Parathyroid adenoma (tissue), 2 donors: ENCODE measurements at regions not wholly inside any gene's neighbourhood (a gene's known extent, or its start where the extent isn't known, plus 50 kb on each side); places are given as distances from the start of the nearest gene placed in this dataset.

Experiments
- H2AFZ ChIP-seq: fragments of 300-600 bp; sonication (generic); one replicate; pipeline ENCODE4 v1.7.0; 2017; ENCODE audit warnings: antibody characterized with exemption, mild to moderate bottlenecking
- H3K27ac ChIP-seq: fragments of 300-600 bp; sonication (generic); one replicate; pipeline ENCODE4 v1.7.0; 2017
- H3K27me3 ChIP-seq: fragments of 300-600 bp; sonication (generic); one replicate; pipeline ENCODE4 v1.7.0; 2017; ENCODE audit warnings: low read length; ENCODE audit not compliant: control insufficient read depth, insufficient read depth
- H3K36me3 ChIP-seq: fragments of 300-600 bp; sonication (generic); one replicate; pipeline ENCODE4 v1.7.0; 2017; ENCODE audit warnings: low read length; ENCODE audit not compliant: control insufficient read depth, insufficient read depth
- H3K4me1 ChIP-seq: fragments of 300-600 bp; sonication (generic); one replicate; pipeline ENCODE4 v1.7.0; 2017; ENCODE audit warnings: control low read depth
- H3K4me2 ChIP-seq: fragments of 300-600 bp; sonication (generic); one replicate; pipeline ENCODE4 v1.7.0; 2017; ENCODE audit warnings: low read length
- H3K4me3 ChIP-seq: fragments of 300-600 bp; sonication (generic); one replicate; pipeline ENCODE4 v1.7.0; 2017; ENCODE audit warnings: low read depth, low read length
- H3K79me2 ChIP-seq: fragments of 300-600 bp; sonication (generic); one replicate; pipeline ENCODE4 v1.7.0; 2017; ENCODE audit warnings: control low read depth
- H3K9ac ChIP-seq: fragments of 300-600 bp; sonication (generic); one replicate; pipeline ENCODE4 v1.7.0; 2017; ENCODE audit warnings: mild to moderate bottlenecking
- H3K9me3 ChIP-seq: fragments of 300-600 bp; sonication (generic); one replicate; pipeline ENCODE4 v1.7.0; 2017; ENCODE audit warnings: low read length; ENCODE audit not compliant: control insufficient read depth
- TF ChIP-seq, protein P1 (sequence below): fragments of 300-600 bp; sonication (generic); IDR thresholded peaks from one replicate; pipeline ENCODE4 v1.7.0; 2017; ENCODE audit warnings: antibody characterized with exemption, mild to moderate bottlenecking
- donor health status: primary hyperparathyroidism.

DNA sequence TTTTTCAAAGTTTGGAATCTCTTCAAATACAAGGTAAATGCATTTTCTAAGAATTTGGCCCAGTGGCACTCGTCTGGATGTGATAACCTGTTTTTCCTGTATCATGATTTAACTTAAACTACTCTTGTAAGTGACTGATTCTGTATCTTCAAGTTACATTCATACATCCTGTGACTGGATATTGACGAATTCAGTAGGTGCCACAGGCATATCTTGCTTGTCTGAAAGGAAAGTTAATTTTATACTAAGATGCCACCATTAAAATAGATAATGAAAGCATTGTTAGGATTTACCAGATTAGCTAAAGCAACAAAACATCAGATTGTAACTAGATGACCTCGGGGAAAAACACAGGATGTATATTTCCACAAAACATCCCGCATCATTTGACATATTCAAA, 175.3 kb upstream of the ZNF608 start:
- H2AFZ ChIP-seq = no peak overlapping the region
- no peaks in the 10 kb centered on the region for H3K79me2 ChIP-seq
- H3K27ac ChIP-seq = no peak overlapping the region
- H3K9ac ChIP-seq = no peak overlapping the region
- no peaks in the 10 kb centered on the region for H3K9me3 ChIP-seq
- H3K4me2 ChIP-seq = no peak overlapping the region
- H3K4me3 ChIP-seq = no peak overlapping the region
- H3K36me3 ChIP-seq = no peaks in the 10 kb centered on the region
- no peaks in the 10 kb centered on the region for H3K27me3 ChIP-seq
- H3K4me1 ChIP-seq = no peaks in the 10 kb centered on the region
- TF ChIP-seq, protein P1, sequence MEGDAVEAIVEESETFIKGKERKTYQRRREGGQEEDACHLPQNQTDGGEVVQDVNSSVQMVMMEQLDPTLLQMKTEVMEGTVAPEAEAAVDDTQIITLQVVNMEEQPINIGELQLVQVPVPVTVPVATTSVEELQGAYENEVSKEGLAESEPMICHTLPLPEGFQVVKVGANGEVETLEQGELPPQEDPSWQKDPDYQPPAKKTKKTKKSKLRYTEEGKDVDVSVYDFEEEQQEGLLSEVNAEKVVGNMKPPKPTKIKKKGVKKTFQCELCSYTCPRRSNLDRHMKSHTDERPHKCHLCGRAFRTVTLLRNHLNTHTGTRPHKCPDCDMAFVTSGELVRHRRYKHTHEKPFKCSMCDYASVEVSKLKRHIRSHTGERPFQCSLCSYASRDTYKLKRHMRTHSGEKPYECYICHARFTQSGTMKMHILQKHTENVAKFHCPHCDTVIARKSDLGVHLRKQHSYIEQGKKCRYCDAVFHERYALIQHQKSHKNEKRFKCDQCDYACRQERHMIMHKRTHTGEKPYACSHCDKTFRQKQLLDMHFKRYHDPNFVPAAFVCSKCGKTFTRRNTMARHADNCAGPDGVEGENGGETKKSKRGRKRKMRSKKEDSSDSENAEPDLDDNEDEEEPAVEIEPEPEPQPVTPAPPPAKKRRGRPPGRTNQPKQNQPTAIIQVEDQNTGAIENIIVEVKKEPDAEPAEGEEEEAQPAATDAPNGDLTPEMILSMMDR = no peak

DNA sequence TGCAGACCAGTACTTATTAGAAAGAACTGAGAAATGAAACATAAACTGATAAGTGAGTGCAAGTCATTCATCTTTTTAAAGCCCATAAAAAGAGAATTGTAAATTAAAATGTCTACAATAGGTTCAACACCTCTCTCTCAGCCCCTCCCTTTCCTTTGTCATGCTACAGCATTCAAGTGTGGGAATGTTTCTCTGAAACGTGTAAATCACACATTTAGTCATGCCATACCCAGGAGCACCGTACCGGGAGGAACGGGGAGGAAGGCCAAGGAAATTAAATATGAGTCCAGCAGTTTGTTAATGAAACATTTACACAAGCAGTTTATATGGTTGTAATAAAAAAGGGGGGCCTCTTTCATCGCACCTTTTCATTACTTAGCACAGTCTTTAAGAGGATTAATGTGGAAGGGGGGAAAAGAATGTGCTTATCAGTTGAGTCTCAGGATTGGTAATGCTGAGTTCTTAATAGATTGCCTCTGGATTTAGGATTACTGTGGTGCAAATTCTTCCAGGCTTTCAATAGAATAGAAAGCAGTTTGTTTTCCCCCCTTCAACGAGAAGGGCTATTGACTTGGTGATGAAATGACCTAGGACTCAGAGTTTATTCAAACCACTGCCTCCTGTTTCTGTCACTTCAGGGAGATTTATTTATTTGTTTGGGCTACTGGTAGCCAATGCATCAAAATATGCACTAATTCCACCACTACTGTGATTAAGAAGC, 176.0 kb upstream of the ZNF608 start:
- no peak overlapping the region for H3K4me2 ChIP-seq
- H2AFZ ChIP-seq = no peak overlapping the region
- TF ChIP-seq, protein P1 = no peak
- no peaks in the 10 kb centered on the region for H3K79me2 ChIP-seq
- no peaks in the 10 kb centered on the region for H3K9me3 ChIP-seq
- no peaks in the 10 kb centered on the region for H3K36me3 ChIP-seq
- no peak overlapping the region for H3K9ac ChIP-seq
- H3K27me3 ChIP-seq = no peaks in the 10 kb centered on the region
- H3K4me3 ChIP-seq = no peak overlapping the region
- H3K27ac ChIP-seq = no peak overlapping the region
- no peaks in the 10 kb centered on the region for H3K4me1 ChIP-seq

DNA sequence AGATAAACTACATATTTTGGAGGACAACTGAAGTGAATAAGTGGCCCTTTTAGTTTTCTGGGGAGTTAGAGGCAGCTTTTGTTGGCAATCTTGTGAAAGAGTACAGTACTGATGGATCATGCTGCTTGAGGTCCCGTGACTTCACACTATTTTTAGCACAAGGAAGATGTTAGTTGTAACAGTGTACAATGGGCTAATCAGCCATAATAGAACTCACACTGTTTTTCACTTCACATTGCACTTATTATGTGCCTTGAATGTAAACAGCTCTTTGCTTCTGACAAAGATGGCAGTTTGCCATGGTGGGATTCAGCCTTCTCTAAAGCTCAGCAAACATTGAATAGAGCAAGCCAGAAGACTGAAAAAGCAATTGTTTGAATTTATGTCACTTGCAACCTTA, 176.7 kb upstream of the ZNF608 start:
- TF ChIP-seq, protein P1 = no peak
- no peaks in the 10 kb centered on the region for H3K4me1 ChIP-seq
- H3K4me2 ChIP-seq = no peak overlapping the region
- no peaks in the 10 kb centered on the region for H3K36me3 ChIP-seq
- no peaks in the 10 kb centered on the region for H3K9me3 ChIP-seq
- H3K79me2 ChIP-seq = no peaks in the 10 kb centered on the region
- no peak overlapping the region for H2AFZ ChIP-seq
- no peaks in the 10 kb centered on the region for H3K27me3 ChIP-seq
- H3K9ac ChIP-seq = no peak overlapping the region
- no peak overlapping the region for H3K4me3 ChIP-seq
- no peak overlapping the region for H3K27ac ChIP-seq

DNA sequence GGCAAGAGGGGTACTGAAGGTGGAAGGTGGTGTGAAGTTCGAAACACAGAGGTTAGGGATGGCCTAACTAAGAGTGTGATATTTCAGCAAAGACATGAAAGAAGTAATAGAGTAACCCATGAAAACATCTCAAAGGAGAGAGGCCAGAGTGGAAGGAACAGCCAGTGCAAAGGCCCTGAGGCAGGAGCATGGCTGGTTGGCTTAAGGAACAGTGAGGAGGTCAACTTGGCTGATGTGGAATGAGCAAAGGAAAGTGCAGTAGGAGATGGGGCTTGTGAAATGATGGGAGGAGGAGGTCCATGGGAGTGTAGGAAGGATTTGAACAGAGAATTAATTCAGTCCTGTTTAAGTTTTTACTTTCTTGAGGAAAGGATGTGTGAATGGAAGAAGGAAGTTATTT, 178.3 kb upstream of the ZNF608 start:
- TF ChIP-seq, protein P1 = no peak
- Histone ChIP-seq H3K27ac (no peak overlapping the region), H3K4me1 (no peaks in the 10 kb centered on the region), H3K36me3 (no peaks in the 10 kb centered on the region), H3K79me2 (no peaks in the 10 kb centered on the region), H2AFZ (no peak overlapping the region), H3K9me3 (no peaks in the 10 kb centered on the region), H3K27me3 (no peaks in the 10 kb centered on the region), H3K4me2 (no peak overlapping the region), H3K4me3 (no peak overlapping the region), H3K9ac (no peak overlapping the region)

DNA sequence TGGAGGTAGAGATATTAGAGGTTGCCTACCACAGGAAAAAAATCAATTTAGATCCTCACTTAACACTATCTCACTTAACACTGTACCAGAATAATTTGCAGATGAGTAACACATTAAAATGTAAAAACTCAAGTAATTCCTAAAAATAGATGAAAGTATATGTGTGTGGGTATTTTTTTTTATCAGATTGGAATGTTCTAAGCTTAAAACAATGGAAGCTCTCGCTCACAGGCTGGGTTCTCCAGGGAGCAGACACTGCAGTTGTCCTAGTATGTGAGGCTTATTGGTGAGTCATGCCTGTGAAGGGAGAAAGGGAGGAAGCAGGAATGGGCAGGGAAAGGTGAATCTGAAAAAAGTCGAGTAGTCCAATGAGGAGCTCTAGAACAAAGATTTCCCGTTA, 181.3 kb upstream of the ZNF608 start:
- no peak overlapping the region for H3K4me3 ChIP-seq
- no peak overlapping the region for H3K4me2 ChIP-seq
- H3K4me1 ChIP-seq = no peaks in the 10 kb centered on the region

More for the DNA sequence above, 181.3 kb upstream of the ZNF608 start:
- H3K36me3 ChIP-seq = no peaks in the 10 kb centered on the region
- no peaks in the 10 kb centered on the region for H3K27me3 ChIP-seq
- H2AFZ ChIP-seq = no peak overlapping the region
- no peaks in the 10 kb centered on the region for H3K9me3 ChIP-seq
- no peak overlapping the region for H3K27ac ChIP-seq
- TF ChIP-seq, protein P1 = no peak
- H3K9ac ChIP-seq = no peak overlapping the region
- H3K79me2 ChIP-seq = no peaks in the 10 kb centered on the region
